SK-N-SH (cell line): ENCODE measurements at regions not wholly inside any gene's neighbourhood (a gene's known extent, or its start where the extent isn't known, plus 50 kb on each side); places are given as distances from the start of the nearest gene placed in this dataset.

ENCODE experiments used
- CTCF ChIA-PET: fragments of 300-600, 350-600 bp; formaldehyde crosslinking; extraction: SDS; loops from one replicate; lab custom pipeline; 2021; lab: Yijun Ruan, JAX
- POLR2A ChIA-PET: fragments of 350-600 bp; sonication (Branson Sonifier 250); formaldehyde crosslinking; extraction: SDS; loops from one replicate; lab custom pipeline; 2020; ENCODE audit warnings: antibody characterized with exemption, inconsistent platforms; lab: Yijun Ruan, JAX
- DNase-seq: peaks from one replicate; pipeline ENCODE4 v3.0.0; 2012
- H2AFZ ChIP-seq: fragments of 200-600 bp; sonication (generic); 2 replicates; pipeline ENCODE4 v1.8.1; 2016; ENCODE audit warnings: antibody characterized with exemption, mild to moderate bottlenecking, low read depth
- H3F3A ChIP-seq: fragments of 200-600 bp; sonication (generic); replicated peaks from 2 replicates; pipeline ENCODE3; 2016; ENCODE audit warnings: antibody characterized with exemption, mild to moderate bottlenecking; ENCODE audit not compliant: insufficient read depth
- H3K27ac ChIP-seq, 2 experiments: fragments of 200-500 bp in 1 of 2; fragments of 200-600 bp in 1 of 2; sonication (Bioruptor generic) in 1 of 2; sonication (generic), shearing (Covaris generic) in 1 of 2; 2 replicates each; pipeline versions ENCODE4 v1.5.1 to v1.6.1; 2014 to 2016; ENCODE audit warnings: low read depth in 2 of 2, inconsistent platforms in 1 of 2, low read length in 1 of 2, mild to moderate bottlenecking in 1 of 2, mixed read lengths in 1 of 2
- H3K27me3 ChIP-seq: fragments of 200-600 bp; sonication (generic), shearing (Covaris generic); 2 replicates; pipeline ENCODE4 v1.6.1; 2016; ENCODE audit warnings: mixed run types; ENCODE audit not compliant: insufficient read depth
- H3K36me3 ChIP-seq, 2 experiments: fragments of 200-500 bp in 1 of 2; fragments of 200-600 bp in 1 of 2; sonication (Bioruptor generic) in 1 of 2; sonication (generic) in 1 of 2; replicated peaks in 1 of 2; 2 replicates each; pipeline versions ENCODE3 to v1.5.1; 2014 to 2016; ENCODE audit warnings: low read length in 1 of 2, mild to moderate bottlenecking in 1 of 2; ENCODE audit not compliant: insufficient read depth in 2 of 2, control insufficient read depth in 1 of 2
- H3K4me1 ChIP-seq, 2 experiments: fragments of 200-500 bp in 1 of 2; fragments of 200-600 bp in 1 of 2; sonication (Bioruptor generic) in 1 of 2; sonication (generic), shearing (Covaris generic) in 1 of 2; 2 replicates each; pipeline versions ENCODE4 v1.5.1 to v1.6.1; 2014 to 2016; ENCODE audit warnings: low read depth in 1 of 2, low read length in 1 of 2, mixed run types in 1 of 2; ENCODE audit not compliant: insufficient read depth in 2 of 2, control insufficient read depth in 1 of 2
- H3K4me2 ChIP-seq: fragments of 200-600 bp; sonication (generic), shearing (Covaris generic); 2 replicates; pipeline ENCODE4 v1.6.1; 2017; ENCODE audit warnings: mixed run types
- H3K4me3 ChIP-seq, 2 experiments: fragments of 200-500 bp in 1 of 2; fragments of 200-600 bp in 1 of 2; sonication (Bioruptor generic) in 1 of 2; sonication (generic), shearing (Covaris generic) in 1 of 2; 2 replicates each; pipeline versions ENCODE4 v1.5.1 to v1.8.1; 2014 to 2016; ENCODE audit warnings: low read depth in 2 of 2, inconsistent platforms in 1 of 2, low read length in 1 of 2, mild to moderate bottlenecking in 1 of 2, mixed read lengths in 1 of 2, moderate library complexity in 1 of 2
- H3K79me2 ChIP-seq: fragments of 200-600 bp; sonication (generic); 2 replicates; pipeline ENCODE4 v1.8.1; 2017; ENCODE audit warnings: mild to moderate bottlenecking; ENCODE audit not compliant: insufficient read depth
- H3K9ac ChIP-seq: fragments of 200-600 bp; sonication (generic); 2 replicates; pipeline ENCODE4 v1.6.1; 2017; ENCODE audit warnings: mixed run types
- H3K9me2 ChIP-seq: fragments of 200-600 bp; sonication (generic); 2 replicates; pipeline ENCODE4 v1.6.1; 2017; ENCODE audit warnings: mixed run types
- H3K9me3 ChIP-seq: fragments of 200-600 bp; sonication (generic); 2 replicates; pipeline ENCODE4 v1.6.1; 2017; ENCODE audit warnings: mixed run types, mild to moderate bottlenecking, moderate library complexity
- H4K20me1 ChIP-seq: fragments of 200-600 bp; sonication (generic); 2 replicates; pipeline ENCODE4 v1.6.1; 2017; ENCODE audit warnings: mild to moderate bottlenecking, mixed run types; ENCODE audit not compliant: insufficient read depth
- ELF1 ChIP-seq: IDR thresholded peaks from 2 replicates; pipeline ENCODE4 v1.4.0; 2012
- EP300 ChIP-seq, 2 experiments: IDR thresholded peaks; 2 replicates each; pipeline versions ENCODE4 v1.4.0 to v1.6.1; 2012; ENCODE audit warnings: borderline replicate concordance in 1 of 2, low read depth in 1 of 2, low read length in 1 of 2
- EZH2phosphoT487 ChIP-seq: fragments of 200-600 bp; sonication (generic); IDR thresholded peaks from 2 replicates; pipeline ENCODE4 v1.6.1; 2017; ENCODE audit warnings: low read depth, mixed run types, mild to moderate bottlenecking, antibody characterized with exemption, moderate library complexity, borderline replicate concordance
- FOSL2 ChIP-seq: IDR thresholded peaks from 2 replicates; pipeline ENCODE4 v1.4.0; 2012; ENCODE audit warnings: low read depth, mild to moderate bottlenecking, moderate library complexity, borderline replicate concordance
- FOXJ3 ChIP-seq: sonication (generic); formaldehyde crosslinking; IDR thresholded peaks from 2 replicates; pipeline ENCODE4 v1.5.1; 2020; ENCODE audit warnings: mild to moderate bottlenecking, missing genetic modification reagents
- FOXM1 ChIP-seq: IDR thresholded peaks from 2 replicates; pipeline ENCODE4 v1.4.0; 2012; ENCODE audit warnings: low read depth, mild to moderate bottlenecking
- GATA2 ChIP-seq: sonication (generic); formaldehyde crosslinking; IDR thresholded peaks from 2 replicates; pipeline ENCODE4 v1.5.0; 2020; ENCODE audit warnings: mild to moderate bottlenecking, missing genetic modification reagents
- JUND ChIP-seq: IDR thresholded peaks from 2 replicates; pipeline ENCODE4 v1.4.0; 2012
- MAX ChIP-seq: IDR thresholded peaks from 2 replicates; pipeline ENCODE4 v1.4.0; 2012; ENCODE audit warnings: low read depth
- MEF2A ChIP-seq: IDR thresholded peaks from 2 replicates; pipeline ENCODE4 v1.4.0; 2012; ENCODE audit warnings: low read depth, borderline replicate concordance
- MXI1 ChIP-seq: IDR thresholded peaks from 2 replicates; pipeline ENCODE4 v1.6.1; 2012; ENCODE audit warnings: mild to moderate bottlenecking, low read depth, low read length, improper control_type of control experiment
- NFIC ChIP-seq: IDR thresholded peaks from 2 replicates; pipeline ENCODE4 v1.4.0; 2012; ENCODE audit warnings: borderline replicate concordance
- PBX3 ChIP-seq: IDR thresholded peaks from 2 replicates; pipeline ENCODE4; 2012
- POLR2AphosphoS5 ChIP-seq: IDR thresholded peaks from 2 replicates; pipeline ENCODE4 v1.6.1; 2012; ENCODE audit warnings: low read depth, low read length
- RXRA ChIP-seq: IDR thresholded peaks from 2 replicates; pipeline ENCODE4 v1.4.0; 2012; ENCODE audit warnings: low read depth, mild to moderate bottlenecking, borderline replicate concordance
- SIN3A ChIP-seq: IDR thresholded peaks from 2 replicates; pipeline ENCODE4 v1.6.1; 2012; ENCODE audit warnings: low read depth, mild to moderate bottlenecking, low read length, moderate library complexity, borderline replicate concordance
- SMC3 ChIP-seq: IDR thresholded peaks from 2 replicates; pipeline ENCODE4 v1.6.1; 2012; ENCODE audit warnings: low read depth, low read length, improper control_type of control experiment
- TAF1 ChIP-seq: IDR thresholded peaks from 2 replicates; pipeline ENCODE4 v1.6.1; 2012; ENCODE audit warnings: low read depth, mild to moderate bottlenecking, low read length, moderate library complexity, borderline replicate concordance
- TCF12 ChIP-seq: IDR thresholded peaks from 2 replicates; pipeline ENCODE4 v1.4.0; 2012
- TEAD4 ChIP-seq: IDR thresholded peaks from 2 replicates; pipeline ENCODE4 v1.4.0; 2012; ENCODE audit warnings: mild to moderate bottlenecking, borderline replicate concordance; ENCODE audit not compliant: insufficient read depth
- WGBS: methylation state at CpG from one replicate; pipeline ENCODE4 v1.1.6; 2017; ENCODE audit warnings: low lambda C conversion rate; 5-methylcytosine and 5-hydroxymethylcytosine counted together
- TF ChIP-seq, protein P1 (sequence below): fragments of 200-600 bp; sonication (generic); IDR thresholded peaks from 2 replicates; pipeline ENCODE4 v1.6.1; 2017; ENCODE audit warnings: antibody characterized with exemption, mild to moderate bottlenecking, moderate library complexity
- TF ChIP-seq, protein P2 (sequence below): IDR thresholded peaks from 2 replicates; pipeline ENCODE4 v1.4.0; 2012; ENCODE audit warnings: low read depth, borderline replicate concordance

- TF ChIP-seq EZH2phosphoT487 (no peak), TEAD4 (peak; percentile 82), SMC3 (no peak), MEF2A (peak; percentile 93), TAF1 (no peak), MXI1 (no peak)
- TF ChIP-seq, protein P1, sequence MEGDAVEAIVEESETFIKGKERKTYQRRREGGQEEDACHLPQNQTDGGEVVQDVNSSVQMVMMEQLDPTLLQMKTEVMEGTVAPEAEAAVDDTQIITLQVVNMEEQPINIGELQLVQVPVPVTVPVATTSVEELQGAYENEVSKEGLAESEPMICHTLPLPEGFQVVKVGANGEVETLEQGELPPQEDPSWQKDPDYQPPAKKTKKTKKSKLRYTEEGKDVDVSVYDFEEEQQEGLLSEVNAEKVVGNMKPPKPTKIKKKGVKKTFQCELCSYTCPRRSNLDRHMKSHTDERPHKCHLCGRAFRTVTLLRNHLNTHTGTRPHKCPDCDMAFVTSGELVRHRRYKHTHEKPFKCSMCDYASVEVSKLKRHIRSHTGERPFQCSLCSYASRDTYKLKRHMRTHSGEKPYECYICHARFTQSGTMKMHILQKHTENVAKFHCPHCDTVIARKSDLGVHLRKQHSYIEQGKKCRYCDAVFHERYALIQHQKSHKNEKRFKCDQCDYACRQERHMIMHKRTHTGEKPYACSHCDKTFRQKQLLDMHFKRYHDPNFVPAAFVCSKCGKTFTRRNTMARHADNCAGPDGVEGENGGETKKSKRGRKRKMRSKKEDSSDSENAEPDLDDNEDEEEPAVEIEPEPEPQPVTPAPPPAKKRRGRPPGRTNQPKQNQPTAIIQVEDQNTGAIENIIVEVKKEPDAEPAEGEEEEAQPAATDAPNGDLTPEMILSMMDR: no peak
These were observed 146.6 kb downstream of the ANKRD60 start (continued) for GRCh38 chr20:58081846-58082245.

GRCh38 chr20:58078741-58079522 lies 149.5 kb downstream of the ANKRD60 start:
- peaks cover 0 to 25% of the 10 kb centered on the region in 2 experiments; a peak in 3 of 4 replicates for H3K4me1 ChIP-seq
- no peaks in the 10 kb centered on the region for H3K9me3 ChIP-seq
- DNase-seq: no peak
- H3K4me2 ChIP-seq: peak overlapping the region; percentile 59; the same call in 1 of the 2 replicates
- POLR2A ChIA-PET: no interaction called here
- no peak for TF ChIP-seq POLR2AphosphoS5
- 0 out of 2 replicates have a peak, but pooled peaks have one; percentile 30 for TF ChIP-seq FOXM1
- no peak for TF ChIP-seq GATA2 (CRISPR knock-in tag)
- no peak for TF ChIP-seq MAX
- no peak for TF ChIP-seq EZH2phosphoT487
- TF ChIP-seq, protein P2, sequence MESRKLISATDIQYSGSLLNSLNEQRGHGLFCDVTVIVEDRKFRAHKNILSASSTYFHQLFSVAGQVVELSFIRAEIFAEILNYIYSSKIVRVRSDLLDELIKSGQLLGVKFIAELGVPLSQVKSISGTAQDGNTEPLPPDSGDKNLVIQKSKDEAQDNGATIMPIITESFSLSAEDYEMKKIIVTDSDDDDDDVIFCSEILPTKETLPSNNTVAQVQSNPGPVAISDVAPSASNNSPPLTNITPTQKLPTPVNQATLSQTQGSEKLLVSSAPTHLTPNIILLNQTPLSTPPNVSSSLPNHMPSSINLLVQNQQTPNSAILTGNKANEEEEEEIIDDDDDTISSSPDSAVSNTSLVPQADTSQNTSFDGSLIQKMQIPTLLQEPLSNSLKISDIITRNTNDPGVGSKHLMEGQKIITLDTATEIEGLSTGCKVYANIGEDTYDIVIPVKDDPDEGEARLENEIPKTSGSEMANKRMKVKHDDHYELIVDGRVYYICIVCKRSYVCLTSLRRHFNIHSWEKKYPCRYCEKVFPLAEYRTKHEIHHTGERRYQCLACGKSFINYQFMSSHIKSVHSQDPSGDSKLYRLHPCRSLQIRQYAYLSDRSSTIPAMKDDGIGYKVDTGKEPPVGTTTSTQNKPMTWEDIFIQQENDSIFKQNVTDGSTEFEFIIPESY: no peak
- peak; percentile 16; the same call in 1 of the 2 replicates for TF ChIP-seq ELF1
- peak; percentile 77 for TF ChIP-seq TCF12
- TF ChIP-seq PBX3: peak; percentile 38; the same call in 1 of the 2 replicates
- TF ChIP-seq NFIC: peak; percentile 49; the same call in 1 of the 2 replicates
- no peak for TF ChIP-seq SIN3A
- peak in 1 of 2 experiments; percentile 66; a peak in 1 of 4 replicates for TF ChIP-seq EP300 (IDR thresholded peaks at IDR 0.05; ENCODE audit: borderline replicate concordance in 1 of 2, low read depth in 1 of 2, low read length in 1 of 2)
- TF ChIP-seq RXRA: 0 out of 2 replicates have a peak, but pooled peaks have one; percentile 16
- 0 out of 2 replicates have a peak, but pooled peaks have one; percentile 33 for TF ChIP-seq FOSL2
- TF ChIP-seq JUND: peak; percentile 37; the same call in 1 of the 2 replicates
- TF ChIP-seq, protein P1: no peak
- TF ChIP-seq FOXJ3 (CRISPR knock-in tag): no peak
- H3K27ac ChIP-seq: peak overlapping the region in 1 of 2 experiments; percentile 69; a peak in 2 of 4 replicates
- no peaks in the 10 kb centered on the region for H3K9me2 ChIP-seq
- H3K9ac ChIP-seq: no peak overlapping the region
- no peaks in the 10 kb centered on the region for H3K36me3 ChIP-seq
- no peak overlapping the region for H3K4me3 ChIP-seq
- peaks cover 23% of the 10 kb centered on the region for H3F3A ChIP-seq
- no peaks in the 10 kb centered on the region for H3K79me2 ChIP-seq
- H3K27me3 ChIP-seq: no peaks in the 10 kb centered on the region
- H4K20me1 ChIP-seq: no peaks in the 10 kb centered on the region
- H2AFZ ChIP-seq: peak overlapping the region; percentile 65; the same call in 1 of the 2 replicates
- 66% methylated on average over 7 of the region's 7 CpGs for WGBS
- CTCF ChIA-PET: interaction anchor here (1.1 to 5.4 kb wide), 3 partner anchors 9 to 424 kb away, joined by 3 to 46 read pairs (median 7); no protein-coding TSS in a partner anchor
